Upper lobe of left lung (tissue), 6 donors: ENCODE measurements at regions not wholly inside any gene's neighbourhood (a gene's known extent, or its start where the extent isn't known, plus 50 kb on each side); places are given as distances from the start of the nearest gene placed in this dataset.

Source experiments
- ATAC-seq, 2 donors: fragments of 200-7000 bp; cut with Tn5 transposase; one replicate each; pipeline ENCODE4 v1.9.1; 2022; ENCODE audit warnings: mild to moderate bottlenecking in 2 of 2, moderate library complexity in 2 of 2; ENCODE audit not compliant: low FRiP score in 2 of 2
- DNase-seq, 2 donors: peaks; one replicate each; pipeline ENCODE4 v3.0.0-alpha.2; 2019 to 2020
- H3K27ac ChIP-seq, 4 donors: fragments of 200-600 bp; sonication (generic); one replicate each; pipeline ENCODE4 v1.5.1; 2016 to 2019
- H3K27me3 ChIP-seq, 4 donors: fragments of 200-600 bp; sonication (generic); one replicate each; pipeline ENCODE4 v1.5.1; 2017 to 2019
- H3K36me3 ChIP-seq, 4 donors: fragments of 200-600 bp; sonication (generic); one replicate each; pipeline ENCODE4 v1.5.1; 2016 to 2019
- H3K4me1 ChIP-seq, 4 donors: fragments of 200-600 bp; sonication (generic); one replicate each; pipeline ENCODE4 v1.5.1; 2018 to 2019
- H3K4me3 ChIP-seq, 4 donors: fragments of 200-600 bp; sonication (generic); one replicate each; pipeline ENCODE4 v1.5.1; 2017 to 2019; ENCODE audit warnings: mild to moderate bottlenecking in 2 of 4, moderate library complexity in 1 of 4
- H3K9me3 ChIP-seq, 4 donors: fragments of 200-600 bp; sonication (generic); one replicate each; pipeline ENCODE4 v1.5.1; 2018 to 2019
- CTCF ChIP-seq, 6 experiments: fragments of 450-650 bp in 4 of 6; fragments of 200-600 bp in 2 of 6; sonication (generic) in 2 of 6; IDR thresholded peaks; one replicate each; pipeline ENCODE4 v1.5.1; 2016 to 2019; ENCODE audit warnings: antibody characterized with exemption in 6 of 6
- EP300 ChIP-seq, 4 donors: sonication (generic); formaldehyde crosslinking; IDR thresholded peaks; one replicate each; pipeline ENCODE4 v1.5.1; 2017; ENCODE audit warnings: antibody characterized with exemption in 4 of 4, control low read depth in 2 of 4
- POLR2A ChIP-seq, 4 donors: fragments of 450-650 bp; IDR thresholded peaks; one replicate each; pipeline ENCODE4 v1.5.1; 2016 to 2017; ENCODE audit warnings: antibody characterized with exemption in 4 of 4, mild to moderate bottlenecking in 2 of 4
- POLR2AphosphoS5 ChIP-seq, 2 donors: sonication (generic); formaldehyde crosslinking; IDR thresholded peaks; one replicate each; pipeline ENCODE4 v1.5.1; 2017; ENCODE audit warnings: antibody characterized with exemption in 2 of 2
- WGBS, 2 donors: methylation state at CpG; one replicate each; pipeline ENCODE4 v1.1.5; 2017 to 2018; 5-methylcytosine and 5-hydroxymethylcytosine counted together
- donor health status: DM: no; HTN: no; CAD: no; lungs with moderate emphysema.
- donor health status: DM: no; HTN: yes; CAD: no; lungs with severe emphysema.

DNA sequence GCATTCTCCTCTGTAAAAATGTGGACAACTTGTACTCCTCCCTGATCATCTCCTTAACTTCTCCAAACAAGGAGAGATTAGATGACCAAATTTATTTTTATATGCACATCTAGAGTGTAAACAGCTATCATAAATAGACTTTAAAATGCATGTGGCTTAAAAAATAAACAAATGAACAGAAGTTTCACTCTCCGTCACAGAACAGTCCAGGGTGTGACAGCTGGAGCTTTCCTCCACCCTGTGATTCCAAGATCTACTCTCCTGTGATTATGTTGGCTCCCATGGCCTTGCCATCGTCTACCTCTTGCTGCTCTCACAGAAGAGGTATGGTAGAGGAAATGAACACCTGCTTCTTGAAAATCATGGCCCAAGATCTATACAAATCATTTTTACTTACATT is 560.2 kb downstream of the TOX3 start:
- WGBS, 2 donors: 75 to 88% methylated on average over 2 of the region's 2 CpGs
- ATAC-seq (no peak), DNase-seq (no peak)
- H3K4me3 ChIP-seq: no peak overlapping the region
- H3K36me3 ChIP-seq: no peaks in the 10 kb centered on the region
- no peaks in the 10 kb centered on the region for H3K9me3 ChIP-seq
- H3K4me1 ChIP-seq: no peaks in the 10 kb centered on the region
- TF ChIP-seq POLR2A (IDR thresholded peaks at IDR 0.05) (no peak), EP300 (IDR thresholded peaks at IDR 0.05) (no peak), POLR2AphosphoS5 (IDR thresholded peaks at IDR 0.05) (no peak), CTCF (IDR thresholded peaks at IDR 0.05) (no peak)
- H3K27ac ChIP-seq: no peak overlapping the region
- no peaks in the 10 kb centered on the region for H3K27me3 ChIP-seq

DNA sequence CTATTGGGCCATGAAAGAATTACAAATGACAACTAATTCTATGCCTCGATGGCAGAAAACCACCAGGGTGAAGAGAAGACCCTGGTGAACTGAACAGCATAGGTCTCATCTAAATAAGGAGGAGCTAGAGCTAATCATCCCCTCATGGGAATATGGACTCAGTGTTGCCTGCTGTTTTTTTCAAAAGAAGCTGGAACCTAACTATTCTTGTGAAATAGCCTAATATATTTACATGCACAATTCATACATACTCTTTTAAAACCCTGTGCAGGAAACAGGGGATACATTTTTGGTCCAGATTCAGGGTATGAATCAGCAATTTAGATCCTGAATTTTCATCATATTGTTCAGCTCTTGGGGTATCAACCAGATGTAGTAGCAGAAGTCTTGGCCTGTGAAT is 560.6 kb downstream of the TOX3 start:
- Histone ChIP-seq H3K27ac (no peak overlapping the region), H3K36me3 (no peaks in the 10 kb centered on the region), H3K27me3 (no peaks in the 10 kb centered on the region), H3K9me3 (no peaks in the 10 kb centered on the region), H3K4me1 (no peaks in the 10 kb centered on the region), H3K4me3 (no peak overlapping the region)
- TF ChIP-seq CTCF (IDR thresholded peaks at IDR 0.05): no peak
- TF ChIP-seq EP300 (IDR thresholded peaks at IDR 0.05): no peak
- TF ChIP-seq POLR2A (IDR thresholded peaks at IDR 0.05): no peak
- TF ChIP-seq POLR2AphosphoS5 (IDR thresholded peaks at IDR 0.05): no peak
- 76% methylated on average over 1 of the region's 1 CpG for WGBS, 2 donors
- ATAC-seq: no peak
- DNase-seq: no peak

GRCh38 chr16:51985126-51985525 is 561.8 kb downstream of the TOX3 start:
- no peak for ATAC-seq
- H3K4me3 ChIP-seq: no peak overlapping the region
- H3K27me3 ChIP-seq: no peaks in the 10 kb centered on the region
- H3K36me3 ChIP-seq: no peaks in the 10 kb centered on the region
- no peak overlapping the region for H3K27ac ChIP-seq
- no peak for DNase-seq
- no peaks in the 10 kb centered on the region for H3K9me3 ChIP-seq
- 68 to 75% methylated on average over 2 of the region's 2 CpGs for WGBS, 2 donors
- TF ChIP-seq POLR2AphosphoS5 (IDR thresholded peaks at IDR 0.05) (no peak), CTCF (IDR thresholded peaks at IDR 0.05) (no peak), EP300 (IDR thresholded peaks at IDR 0.05) (no peak), POLR2A (IDR thresholded peaks at IDR 0.05) (no peak)
- H3K4me1 ChIP-seq: no peaks in the 10 kb centered on the region

DNA sequence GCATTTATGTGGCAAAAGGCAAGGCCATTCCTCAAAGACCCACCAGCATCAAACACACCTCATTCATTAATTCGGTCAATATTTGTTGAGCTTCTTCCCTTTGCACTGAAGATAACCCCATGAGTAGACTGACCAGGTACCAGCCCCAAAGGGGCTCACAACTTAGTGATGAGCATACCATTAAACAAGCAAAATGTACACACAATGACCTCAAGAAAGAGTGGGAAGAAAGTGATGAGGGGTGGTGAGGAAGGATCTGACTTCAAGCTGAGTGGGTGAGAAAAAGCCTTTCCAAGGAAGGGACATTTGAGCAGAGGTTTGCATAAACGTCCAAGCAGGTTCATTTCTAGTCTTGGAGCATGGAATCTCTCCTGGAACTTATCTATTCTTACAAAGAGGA is 562.5 kb downstream of the TOX3 start:
- Histone ChIP-seq H3K4me1 (no peaks in the 10 kb centered on the region), H3K9me3 (no peaks in the 10 kb centered on the region), H3K4me3 (no peak overlapping the region), H3K36me3 (no peaks in the 10 kb centered on the region), H3K27me3 (no peaks in the 10 kb centered on the region), H3K27ac (no peak overlapping the region)
- WGBS, 2 donors: 37 to 44% methylated on average over 2 of the region's 2 CpGs
- no peak for TF ChIP-seq CTCF (IDR thresholded peaks at IDR 0.05)
- TF ChIP-seq EP300 (IDR thresholded peaks at IDR 0.05): no peak
- TF ChIP-seq POLR2A (IDR thresholded peaks at IDR 0.05): no peak
- no peak for TF ChIP-seq POLR2AphosphoS5 (IDR thresholded peaks at IDR 0.05)
- DNase-seq (no peak), ATAC-seq (no peak)
